ENCODE measurements at regions not wholly inside any gene's neighbourhood (a gene's known extent, or its start where the extent isn't known, plus 50 kb on each side); places are given as distances from the start of the nearest gene placed in this dataset.

DNA sequence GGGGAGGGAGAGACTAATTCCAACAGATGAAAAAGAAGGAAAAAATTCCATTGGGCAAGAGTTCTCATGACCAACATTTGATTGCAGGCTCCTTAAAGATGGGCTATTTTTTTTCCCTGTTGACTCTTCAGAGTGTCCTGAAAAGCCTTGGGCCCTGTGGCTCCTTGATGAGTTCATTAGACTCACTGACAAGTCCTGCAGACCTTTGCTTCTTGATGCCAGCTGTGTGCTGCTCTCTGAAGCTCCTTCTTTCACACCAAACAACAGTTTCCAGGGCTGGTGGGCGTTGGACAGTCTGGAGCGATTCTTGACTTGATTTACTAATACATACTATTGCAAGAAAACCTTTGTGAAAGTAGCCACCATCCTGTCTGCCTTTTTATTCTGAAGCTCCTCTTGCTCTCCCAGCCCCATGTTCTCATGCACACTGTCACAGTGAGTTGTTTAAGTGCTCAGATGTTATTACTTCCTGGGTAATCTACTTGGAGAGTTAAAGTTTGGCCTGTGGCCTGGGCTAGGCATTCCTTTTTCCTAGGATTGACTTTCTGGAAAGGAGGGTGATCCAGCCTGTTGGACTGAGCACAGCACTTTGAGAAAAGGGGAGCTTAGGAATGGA lies 250.3 kb downstream of the PTEN start:
- peaks cover 8% of the 10 kb centered on the region; the same call in 1 of the 2 replicates for H3K27me3 ChIP-seq (ENCODE audit: low read depth, low read length)
- H4K20me1 ChIP-seq (ENCODE audit: insufficient read depth, low read length): no peaks in the 10 kb centered on the region
- no peaks in the 10 kb centered on the region for H3K36me3 ChIP-seq (replicated peaks; ENCODE audit: low read depth, low read length)
- TF ChIP-seq, protein P1, sequence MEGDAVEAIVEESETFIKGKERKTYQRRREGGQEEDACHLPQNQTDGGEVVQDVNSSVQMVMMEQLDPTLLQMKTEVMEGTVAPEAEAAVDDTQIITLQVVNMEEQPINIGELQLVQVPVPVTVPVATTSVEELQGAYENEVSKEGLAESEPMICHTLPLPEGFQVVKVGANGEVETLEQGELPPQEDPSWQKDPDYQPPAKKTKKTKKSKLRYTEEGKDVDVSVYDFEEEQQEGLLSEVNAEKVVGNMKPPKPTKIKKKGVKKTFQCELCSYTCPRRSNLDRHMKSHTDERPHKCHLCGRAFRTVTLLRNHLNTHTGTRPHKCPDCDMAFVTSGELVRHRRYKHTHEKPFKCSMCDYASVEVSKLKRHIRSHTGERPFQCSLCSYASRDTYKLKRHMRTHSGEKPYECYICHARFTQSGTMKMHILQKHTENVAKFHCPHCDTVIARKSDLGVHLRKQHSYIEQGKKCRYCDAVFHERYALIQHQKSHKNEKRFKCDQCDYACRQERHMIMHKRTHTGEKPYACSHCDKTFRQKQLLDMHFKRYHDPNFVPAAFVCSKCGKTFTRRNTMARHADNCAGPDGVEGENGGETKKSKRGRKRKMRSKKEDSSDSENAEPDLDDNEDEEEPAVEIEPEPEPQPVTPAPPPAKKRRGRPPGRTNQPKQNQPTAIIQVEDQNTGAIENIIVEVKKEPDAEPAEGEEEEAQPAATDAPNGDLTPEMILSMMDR (IDR thresholded peaks at IDR 0.05; ENCODE audit: low read depth, low read length): no peak
- TF ChIP-seq EZH2phosphoT487 (IDR thresholded peaks at IDR 0.05; ENCODE audit: low read depth): no peak
- H3K27ac ChIP-seq (ENCODE audit: low read length): peak overlapping the region; percentile 45
- peak overlapping the region; percentile 51; the same call in 1 of the 2 replicates for H2AFZ ChIP-seq (ENCODE audit: low read depth, low read length)
- no peak overlapping the region for H3K4me3 ChIP-seq (ENCODE audit: low read length)
- peak overlapping the region; percentile 42 for H3K9ac ChIP-seq (ENCODE audit: low read length)
- no peaks in the 10 kb centered on the region for H3K9me3 ChIP-seq (ENCODE audit: insufficient read depth, low read length)
- peak overlapping the region; percentile 35 for H3K4me2 ChIP-seq (ENCODE audit: low read length)
- peaks cover 81% of the 10 kb centered on the region for H3K4me1 ChIP-seq (ENCODE audit: low read length)
- H3K79me2 ChIP-seq (ENCODE audit: low read length): no peaks in the 10 kb centered on the region

DNA sequence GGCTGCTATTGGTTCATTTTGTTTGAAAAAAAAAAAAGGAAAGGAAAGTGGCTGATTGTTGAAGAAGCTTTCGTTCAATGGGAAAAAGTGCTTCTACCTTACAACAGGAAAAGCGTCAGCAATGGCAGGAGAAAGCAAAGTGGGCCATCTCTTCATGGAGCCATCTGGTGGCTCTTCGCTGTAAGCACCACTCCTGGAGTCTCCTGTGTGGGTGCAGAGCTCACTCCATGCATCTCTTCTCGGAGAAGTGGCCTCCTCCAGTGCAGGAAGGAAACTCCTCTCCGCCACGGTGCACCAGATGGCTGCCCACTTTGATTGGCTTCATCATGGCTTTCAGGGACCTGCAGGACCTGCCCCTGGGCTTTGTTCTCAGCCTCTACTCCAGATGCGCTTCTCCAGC lies 250.9 kb downstream of the PTEN start:
- Histone ChIP-seq H3K4me2 (ENCODE audit: low read length) (peak overlapping the region; percentile 35), H3K9ac (ENCODE audit: low read length) (peak overlapping the region; percentile 42; the same call in 1 of the 2 replicates), H3K27me3 (ENCODE audit: low read depth, low read length) (peaks cover 8% of the 10 kb centered on the region; the same call in 1 of the 2 replicates), H3K27ac (ENCODE audit: low read length) (no peak overlapping the region), H3K9me3 (ENCODE audit: insufficient read depth, low read length) (no peaks in the 10 kb centered on the region), H2AFZ (ENCODE audit: low read depth, low read length) (peak overlapping the region; percentile 51; the same call in 1 of the 2 replicates), H3K79me2 (ENCODE audit: low read length) (no peaks in the 10 kb centered on the region), H4K20me1 (ENCODE audit: insufficient read depth, low read length) (no peaks in the 10 kb centered on the region), H3K36me3 (replicated peaks; ENCODE audit: low read depth, low read length) (no peaks in the 10 kb centered on the region), H3K4me1 (ENCODE audit: low read length) (peaks cover 78% of the 10 kb centered on the region), H3K4me3 (ENCODE audit: low read length) (no peak overlapping the region)
- TF ChIP-seq EZH2phosphoT487 (IDR thresholded peaks at IDR 0.05; ENCODE audit: low read depth): no peak
- TF ChIP-seq, protein P1 (IDR thresholded peaks at IDR 0.05; ENCODE audit: low read depth, low read length): peak; percentile 68

DNA sequence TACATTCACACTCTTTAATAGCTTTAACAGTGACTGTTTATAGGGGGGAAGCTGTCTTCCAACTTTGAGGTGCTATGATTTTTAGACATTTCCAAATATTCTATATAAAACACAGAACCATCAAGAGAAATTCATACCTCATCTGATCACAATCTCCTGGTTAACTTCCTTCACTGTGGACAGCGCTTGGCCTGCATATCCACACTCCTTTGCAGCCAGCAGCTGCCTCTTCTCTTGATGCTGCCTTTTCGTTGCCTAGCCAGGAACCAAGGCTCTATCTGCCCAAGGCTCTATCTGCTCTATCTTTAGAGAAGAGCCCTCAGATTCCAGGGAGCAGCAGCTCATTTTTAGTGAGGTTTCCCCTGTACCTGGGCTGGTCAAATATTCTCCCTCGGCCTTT lies 252.0 kb downstream of the PTEN start:
- Histone ChIP-seq H3K27ac (ENCODE audit: low read length) (no peak overlapping the region), H3K4me2 (ENCODE audit: low read length) (no peak overlapping the region), H3K4me1 (ENCODE audit: low read length) (peaks cover 78% of the 10 kb centered on the region), H3K4me3 (ENCODE audit: low read length) (no peak overlapping the region), H3K9me3 (ENCODE audit: insufficient read depth, low read length) (no peaks in the 10 kb centered on the region), H4K20me1 (ENCODE audit: insufficient read depth, low read length) (no peaks in the 10 kb centered on the region), H2AFZ (ENCODE audit: low read depth, low read length) (no peak overlapping the region), H3K27me3 (ENCODE audit: low read depth, low read length) (peaks cover 8% of the 10 kb centered on the region; the same call in 1 of the 2 replicates), H3K79me2 (ENCODE audit: low read length) (no peaks in the 10 kb centered on the region), H3K9ac (ENCODE audit: low read length) (no peak overlapping the region), H3K36me3 (replicated peaks; ENCODE audit: low read depth, low read length) (no peaks in the 10 kb centered on the region)
- no peak for TF ChIP-seq EZH2phosphoT487 (IDR thresholded peaks at IDR 0.05; ENCODE audit: low read depth)
- TF ChIP-seq, protein P1 (IDR thresholded peaks at IDR 0.05; ENCODE audit: low read depth, low read length): no peak

DNA sequence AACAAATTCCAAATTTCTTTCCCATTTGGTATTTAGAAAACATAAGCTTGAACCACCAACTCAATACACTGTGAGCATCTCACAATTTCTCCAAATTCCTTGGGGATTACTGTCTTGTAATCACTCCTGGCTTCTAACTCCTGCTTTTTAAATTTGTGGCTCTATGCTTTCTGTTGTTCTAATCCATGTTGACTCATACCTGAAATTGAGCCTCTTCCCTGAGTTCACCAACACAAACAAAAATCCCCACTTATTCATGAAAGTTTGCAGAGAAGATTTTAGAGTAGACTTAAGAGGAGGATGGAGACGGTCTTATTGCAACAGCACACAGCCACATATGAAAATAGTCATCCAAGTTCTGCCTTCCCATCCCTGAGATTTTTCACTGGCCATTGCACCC lies 252.5 kb downstream of the PTEN start:
- Histone ChIP-seq H3K27ac (ENCODE audit: low read length) (no peak overlapping the region), H3K36me3 (replicated peaks; ENCODE audit: low read depth, low read length) (no peaks in the 10 kb centered on the region), H3K4me1 (ENCODE audit: low read length) (peaks cover 76% of the 10 kb centered on the region), H2AFZ (ENCODE audit: low read depth, low read length) (no peak overlapping the region), H3K79me2 (ENCODE audit: low read length) (no peaks in the 10 kb centered on the region), H3K4me3 (ENCODE audit: low read length) (no peak overlapping the region), H3K9me3 (ENCODE audit: insufficient read depth, low read length) (no peaks in the 10 kb centered on the region), H3K9ac (ENCODE audit: low read length) (no peak overlapping the region), H3K4me2 (ENCODE audit: low read length) (no peak overlapping the region), H3K27me3 (ENCODE audit: low read depth, low read length) (peaks cover 8% of the 10 kb centered on the region; the same call in 1 of the 2 replicates), H4K20me1 (ENCODE audit: insufficient read depth, low read length) (no peaks in the 10 kb centered on the region)
- TF ChIP-seq, protein P1 (IDR thresholded peaks at IDR 0.05; ENCODE audit: low read depth, low read length): no peak
- no peak for TF ChIP-seq EZH2phosphoT487 (IDR thresholded peaks at IDR 0.05; ENCODE audit: low read depth)
